H9 (cell line): ENCODE measurements at regions not wholly inside any gene's neighbourhood (a gene's known extent, or its start where the extent isn't known, plus 50 kb on each side); places are given as distances from the start of the nearest gene placed in this dataset.

Source experiments
- DNase-seq: peaks from one replicate; pipeline ENCODE4 v3.0.0-alpha.2; 2017
- H2AFZ ChIP-seq: one replicate; pipeline ENCODE4 v1.6.1; 2013; ENCODE audit warnings: mild to moderate bottlenecking, low read length, control low read depth, moderate library complexity
- H2AK5ac ChIP-seq: 2 replicates; pipeline ENCODE4 v1.6.1; 2013; ENCODE audit warnings: low read length, control low read depth, mixed read lengths; ENCODE audit not compliant: insufficient read length
- H2BK120ac ChIP-seq: one replicate; pipeline ENCODE4 v1.6.1; 2013; ENCODE audit warnings: low read depth, mild to moderate bottlenecking, low read length, control low read depth, inconsistent platforms; ENCODE audit not compliant: poor library complexity, severe bottlenecking
- H2BK12ac ChIP-seq: 2 replicates; pipeline ENCODE4 v1.6.1; 2013; ENCODE audit warnings: low read length, control low read depth, mixed read lengths, low read depth; ENCODE audit not compliant: insufficient read length
- H2BK15ac ChIP-seq: 2 replicates; pipeline ENCODE4 v1.6.1; 2013; ENCODE audit warnings: low read depth, low read length, control low read depth
- H2BK20ac ChIP-seq: one replicate; pipeline ENCODE4 v1.6.1; 2013; ENCODE audit warnings: low read depth, mild to moderate bottlenecking, low read length, control low read depth, inconsistent platforms; ENCODE audit not compliant: poor library complexity, severe bottlenecking
- H2BK5ac ChIP-seq: 2 replicates; pipeline ENCODE4 v1.6.1; 2013; ENCODE audit warnings: low read length, control low read depth, mixed read lengths; ENCODE audit not compliant: insufficient read length
- H3K14ac ChIP-seq: 2 replicates; pipeline ENCODE4 v1.6.1; 2013; ENCODE audit warnings: low read length, control low read depth; ENCODE audit not compliant: insufficient read depth
- H3K18ac ChIP-seq: 2 replicates; pipeline ENCODE4 v1.6.1; 2013; ENCODE audit warnings: low read depth, mild to moderate bottlenecking, mixed read lengths, low read length, control low read depth; ENCODE audit not compliant: insufficient read length
- H3K23ac ChIP-seq: 2 replicates; pipeline ENCODE4 v1.6.1; 2013; ENCODE audit warnings: low read length, control low read depth, mixed read lengths, low read depth; ENCODE audit not compliant: insufficient read length
- H3K23me2 ChIP-seq: 2 replicates; pipeline ENCODE4 v1.6.1; 2013; ENCODE audit warnings: low read depth, mild to moderate bottlenecking, mixed read lengths, low read length, control low read depth; ENCODE audit not compliant: insufficient read length, poor library complexity, severe bottlenecking
- H3K27ac ChIP-seq: 2 replicates; pipeline ENCODE4 v1.5.1; 2013; ENCODE audit warnings: low read length, control low read depth, mixed read lengths, low read depth; ENCODE audit not compliant: insufficient read length
- H3K27me3 ChIP-seq: 2 replicates; pipeline ENCODE4 v1.6.1; 2013; ENCODE audit warnings: low read length, control low read depth, inconsistent platforms; ENCODE audit not compliant: insufficient read depth
- H3K4ac ChIP-seq: 2 replicates; pipeline ENCODE4 v1.6.1; 2013; ENCODE audit warnings: low read depth, mild to moderate bottlenecking, control low read depth, inconsistent platforms, low read length, moderate library complexity
- H3K4me1 ChIP-seq: 2 replicates; pipeline ENCODE4 v1.6.1; 2013; ENCODE audit warnings: low read length, control low read depth, inconsistent platforms; ENCODE audit not compliant: insufficient read depth
- H3K4me2 ChIP-seq: 2 replicates; pipeline ENCODE4 v1.6.1; 2013; ENCODE audit warnings: low read length, control low read depth, mixed read lengths; ENCODE audit not compliant: insufficient read length, insufficient read depth
- H3K56ac ChIP-seq: 2 replicates; pipeline ENCODE4 v1.6.1; 2013; ENCODE audit warnings: low read depth, mild to moderate bottlenecking, mixed read lengths, low read length, control low read depth; ENCODE audit not compliant: insufficient read length
- H3K79me1 ChIP-seq: 2 replicates; pipeline ENCODE4 v1.6.1; 2013; ENCODE audit warnings: low read depth, mild to moderate bottlenecking, moderate library complexity, low read length, control low read depth, inconsistent platforms; ENCODE audit not compliant: insufficient read depth, poor library complexity, severe bottlenecking
- H3K79me2 ChIP-seq: 2 replicates; pipeline ENCODE4 v1.6.1; 2013; ENCODE audit warnings: low read length, control low read depth, inconsistent platforms; ENCODE audit not compliant: insufficient read depth
- H3K9ac ChIP-seq: 2 replicates; pipeline ENCODE4 v1.6.1; 2013; ENCODE audit warnings: low read length, control low read depth, mixed read lengths; ENCODE audit not compliant: insufficient read length; ENCODE audit errors: extremely low read depth
- H3K9me3 ChIP-seq: one replicate; pipeline ENCODE4 v1.6.1; 2013; ENCODE audit warnings: low read depth, low read length, inconsistent platforms; ENCODE audit not compliant: control insufficient read depth
- H3T11ph ChIP-seq: one replicate; pipeline ENCODE4 v1.6.1; 2013; ENCODE audit warnings: mild to moderate bottlenecking, low read length, control low read depth, inconsistent platforms
- H4K20me1 ChIP-seq: one replicate; pipeline ENCODE4 v1.6.1; 2013; ENCODE audit not compliant: control insufficient read depth, insufficient read length, insufficient read depth
- H4K5ac ChIP-seq: 2 replicates; pipeline ENCODE4 v1.6.1; 2013; ENCODE audit warnings: low read depth, mild to moderate bottlenecking, mixed read lengths, low read length, control low read depth; ENCODE audit not compliant: insufficient read length
- H4K8ac ChIP-seq: replicated peaks from 2 replicates; pipeline ENCODE4 v1.6.1; 2013; ENCODE audit warnings: low read length, control low read depth, mixed read lengths, low read depth; ENCODE audit not compliant: insufficient read length
- H4K91ac ChIP-seq: 2 replicates; pipeline ENCODE4 v1.6.1; 2013; ENCODE audit warnings: low read depth, mild to moderate bottlenecking, moderate library complexity, mixed read lengths, low read length, control low read depth; ENCODE audit not compliant: insufficient read length
- H3K27ac Mint-ChIP-seq, 3 experiments: 2 replicates in 2 of 3; 3 replicates in 1 of 3; pipeline ENCODE4 v1.8.0; 2020 to 2021; ENCODE audit warnings: mixed read lengths in 3 of 3, mild to moderate bottlenecking in 1 of 3, moderate library complexity in 1 of 3
- H3K27me3 Mint-ChIP-seq: 2 replicates; pipeline ENCODE4 v1.8.0; 2021; ENCODE audit warnings: low read depth, mild to moderate bottlenecking, moderate library complexity, mixed read lengths
- H3K36me3 Mint-ChIP-seq, 3 experiments: 2 replicates in 2 of 3; 3 replicates in 1 of 3; pipeline ENCODE4 v1.8.0; 2020 to 2021; ENCODE audit warnings: low read depth in 3 of 3, mixed read lengths in 3 of 3; ENCODE audit not compliant: insufficient read depth in 1 of 3
- H3K4me1 Mint-ChIP-seq, 2 experiments: 2 replicates each; pipeline ENCODE4 v1.8.0; 2020; ENCODE audit warnings: mixed read lengths in 2 of 2
- H3K4me3 Mint-ChIP-seq, 2 experiments: 2 replicates in 1 of 2; 3 replicates in 1 of 2; pipeline ENCODE4 v1.8.0; 2020 to 2021; ENCODE audit warnings: mild to moderate bottlenecking in 2 of 2, mixed read lengths in 2 of 2, moderate library complexity in 1 of 2
- H3K9me3 Mint-ChIP-seq, 2 experiments: 2 replicates in 1 of 2; 3 replicates in 1 of 2; pipeline ENCODE4 v1.8.0; 2020; ENCODE audit warnings: mild to moderate bottlenecking in 2 of 2, mixed read lengths in 2 of 2, moderate library complexity in 1 of 2
- CTCF ChIP-seq: fragments of 200-600 bp; sonication (generic); conservative IDR thresholded peaks from 3 replicates; pipeline ENCODE4 v1.8.0; 2021; ENCODE audit warnings: antibody characterized with exemption, mild to moderate bottlenecking
- WGBS: extraction: QIAGEN DNeasy Blood & Tissue Kit; methylation state at CpG from one replicate; pipeline ENCODE4 v1.1.7; 2013; ENCODE audit warnings: missing lambda C conversion rate, low lambda C conversion rate, mixed read lengths; ENCODE audit not compliant: insufficient read length; ENCODE audit errors: extremely low coverage; 5-methylcytosine and 5-hydroxymethylcytosine counted together

DNA sequence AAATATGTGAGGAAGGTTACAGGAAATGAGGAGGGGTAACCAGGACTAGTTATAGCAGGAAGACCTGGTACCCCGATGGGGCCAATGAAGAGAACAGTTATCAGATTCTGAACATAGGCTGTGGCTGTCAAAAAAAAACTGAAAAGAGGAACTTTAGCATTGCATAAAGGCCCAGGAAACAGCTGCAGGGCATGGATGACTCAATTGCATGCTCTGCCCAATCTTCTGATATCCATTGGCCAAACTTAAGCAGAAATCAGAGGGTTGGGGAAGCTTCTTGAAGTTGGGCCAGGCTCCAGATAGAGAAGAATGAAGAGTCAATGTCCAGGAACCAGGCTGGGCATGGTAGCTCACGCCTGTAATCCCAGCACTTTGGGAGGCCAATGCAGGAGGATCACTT, 1222.4 kb upstream of the PRKX start:
- no CpG with 5 or more reads among the region's 2 CpGs for WGBS
- Histone ChIP-seq H3K23ac (no peak overlapping the region), H4K5ac (no peak overlapping the region), H4K20me1 (no peaks in the 10 kb centered on the region), H4K91ac (no peak overlapping the region), H3K9ac (no peak overlapping the region), H3K27me3 (no peaks in the 10 kb centered on the region), H2AK5ac (no peak overlapping the region), H3K79me1 (no peaks in the 10 kb centered on the region), H3K79me2 (no peaks in the 10 kb centered on the region), H3K56ac (no peak overlapping the region), H3K14ac (no peak overlapping the region), H2BK120ac (no peak overlapping the region), H3K18ac (no peak overlapping the region), H2BK20ac (no peak overlapping the region), H3K4ac (no peak overlapping the region), H3K4me2 (no peak overlapping the region), H4K8ac (no peak overlapping the region), H3K9me3 (no peaks in the 10 kb centered on the region), H3T11ph (no peak overlapping the region), H2AFZ (no peak overlapping the region), H3K23me2 (no peaks in the 10 kb centered on the region), H2BK5ac (no peak overlapping the region), H3K4me1 (no peaks in the 10 kb centered on the region), H2BK12ac (no peak overlapping the region), H3K27ac (no peak overlapping the region), H2BK15ac (no peak overlapping the region)
- no peak for DNase-seq
- no peaks in the 10 kb centered on the region for H3K9me3 Mint-ChIP-seq
- peaks cover 0 to 6% of the 10 kb centered on the region in 2 experiments; a peak in 1 of 4 replicates for H3K4me1 Mint-ChIP-seq
- TF ChIP-seq CTCF, result no peak
- H3K27ac Mint-ChIP-seq, result no peak overlapping the region
- no peak overlapping the region for H3K4me3 Mint-ChIP-seq
- no peaks in the 10 kb centered on the region for H3K27me3 Mint-ChIP-seq
- H3K36me3 Mint-ChIP-seq, result no peaks in the 10 kb centered on the region
